ENCODE measurements at regions not wholly inside any gene's neighbourhood (a gene's known extent, or its start where the extent isn't known, plus 50 kb on each side); places are given as distances from the start of the nearest gene placed in this dataset.

- DNase-seq: no peak
These were observed 174.9 kb downstream of the ETS2 start for GRCh38 chr21:38980416-38981313.

- DNase-seq: no peak
These were observed 173.8 kb downstream of the ETS2 start for GRCh38 chr21:38979271-38980121.

- no peak for DNase-seq
These were observed 171.2 kb downstream of the ETS2 start for GRCh38 chr21:38976900-38977299.

GRCh38 chr21:38973552-38973951 is 167.8 kb downstream of the ETS2 start:
- no peak for DNase-seq

- DNase-seq: no peak
These were observed 166.3 kb downstream of the ETS2 start for GRCh38 chr21:38972078-38972477.

- no peak for DNase-seq
These were observed 165.0 kb downstream of the ETS2 start for GRCh38 chr21:38970765-38971164.

- DNase-seq: no peak
These were observed 163.3 kb downstream of the ETS2 start for GRCh38 chr21:38968887-38969543.

- no peak for DNase-seq
These were observed 160.3 kb downstream of the ETS2 start for GRCh38 chr21:38965910-38966504.

- DNase-seq: no peak
These were observed 159.5 kb downstream of the ETS2 start for GRCh38 chr21:38965241-38965640.

- DNase-seq: no peak
These were observed 157.3 kb downstream of the ETS2 start for GRCh38 chr21:38963006-38963405.

- DNase-seq: no peak
These were observed 154.5 kb downstream of the ETS2 start for GRCh38 chr21:38960251-38960650.

- DNase-seq: no peak
These were observed 153.9 kb downstream of the ETS2 start for GRCh38 chr21:38959692-38960061.

- no peak for DNase-seq
These were observed 153.4 kb downstream of the ETS2 start for GRCh38 chr21:38958940-38959691.

- no peak for DNase-seq
These were observed 152.6 kb downstream of the ETS2 start for GRCh38 chr21:38958323-38958705.

GRCh38 chr21:38957575-38958322 is 152.0 kb downstream of the ETS2 start:
- DNase-seq: no peak

GRCh38 chr21:38956856-38957571 is 151.3 kb downstream of the ETS2 start:
- DNase-seq: no peak

- DNase-seq: no peak
These were observed 150.8 kb downstream of the ETS2 start for GRCh38 chr21:38956521-38956855.

- DNase-seq: no peak
These were observed 150.3 kb downstream of the ETS2 start for GRCh38 chr21:38956007-38956406.

- no peak for DNase-seq
These were observed 149.8 kb downstream of the ETS2 start for GRCh38 chr21:38955495-38955894.

GRCh38 chr21:38954588-38955004 is 148.9 kb downstream of the ETS2 start:
- DNase-seq: no peak

- DNase-seq: no peak
These were observed 147.8 kb downstream of the ETS2 start for GRCh38 chr21:38953516-38953915.

Data from stimulated activated CD4-positive, alpha-beta T cell treated with anti-CD3 and anti-CD28 coated beads, Interleukin-4, amount 100 ng/mL, for 4 hours (primary cell).